ENCODE measurements at regions not wholly inside any gene's neighbourhood (a gene's known extent, or its start where the extent isn't known, plus 50 kb on each side); places are given as distances from the start of the nearest gene placed in this dataset.

- TF ChIP-seq POLR2A (IDR thresholded peaks at IDR 0.05; ENCODE audit: low read depth, low read length) (no peak), TAF1 (IDR thresholded peaks at IDR 0.05; ENCODE audit: borderline replicate concordance, low read depth, low read length) (no peak), POLR2AphosphoS5 (IDR thresholded peaks at IDR 0.05; ENCODE audit: low read depth, low read length) (no peak)
Observed at GRCh38 chr4:182169987-182170386, 73.2 kb upstream of the TENM3 start.
